Activated CD4-positive, alpha-beta T cell treated with anti-CD3 and anti-CD28 coated beads, Interleukin-2, amount 10 ng/mL, durations not matched to agents 7 days and 5 days (primary cell): ENCODE measurements at regions not wholly inside any gene's neighbourhood (a gene's known extent, or its start where the extent isn't known, plus 50 kb on each side); places are given as distances from the start of the nearest gene placed in this dataset.

ENCODE experiments used
- CTCF ChIA-PET: fragments of 350-600 bp; sonication (Branson Sonifier 250); formaldehyde crosslinking; loops from one replicate; lab custom pipeline; 2021; ENCODE audit warnings: antibody characterized with exemption; lab: Charles Lee
- POLR2A ChIA-PET: fragments of 350-600 bp; sonication (Branson Sonifier 250); formaldehyde crosslinking; loops from one replicate; lab custom pipeline; 2021; ENCODE audit warnings: antibody characterized with exemption; lab: Charles Lee
- DNase-seq: peaks from one replicate; pipeline ENCODE4 v3.0.0-alpha.2; 2020
- H3K27ac Mint-ChIP-seq: one replicate; pipeline ENCODE4 v1.8.0; 2021; ENCODE audit warnings: mild to moderate bottlenecking, moderate library complexity, mixed read lengths
- H3K27me3 Mint-ChIP-seq: one replicate; pipeline ENCODE4 v1.8.0; 2021; ENCODE audit warnings: mixed read lengths
- H3K36me3 Mint-ChIP-seq: one replicate; pipeline ENCODE4 v1.8.0; 2021; ENCODE audit warnings: low read depth, mixed read lengths
- H3K4me1 Mint-ChIP-seq: one replicate; pipeline ENCODE4 v1.8.0; 2021; ENCODE audit warnings: mixed read lengths
- H3K4me3 Mint-ChIP-seq: one replicate; pipeline ENCODE4 v1.8.0; 2021; ENCODE audit warnings: mild to moderate bottlenecking, moderate library complexity, mixed read lengths
- H3K9me3 Mint-ChIP-seq: one replicate; pipeline ENCODE4 v1.8.0; 2021; ENCODE audit warnings: mixed read lengths

DNA sequence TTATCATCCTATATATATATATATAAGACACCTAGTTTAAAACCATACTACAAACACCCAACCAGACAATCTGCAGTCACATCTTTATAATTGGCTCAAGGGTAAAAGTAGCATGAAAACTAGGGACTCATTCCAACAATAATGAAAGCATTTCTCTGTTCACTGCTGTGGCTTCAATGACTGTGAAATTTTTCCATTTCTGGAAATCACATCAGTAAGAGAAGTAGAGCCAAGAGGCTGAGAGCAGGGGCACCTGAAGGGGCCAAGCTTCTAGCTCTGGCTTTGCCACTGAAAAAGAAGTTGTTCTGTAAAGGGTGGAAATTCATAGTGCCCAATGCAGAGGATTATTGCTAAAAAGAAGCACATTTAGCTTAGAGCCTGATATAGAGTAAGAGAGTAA, 158.6 kb upstream of the GLI3 start:
- no peak overlapping the region for H3K4me3 Mint-ChIP-seq
- no peaks in the 10 kb centered on the region for H3K36me3 Mint-ChIP-seq
- DNase-seq, result no peak
- peaks cover 2% of the 10 kb centered on the region for H3K27me3 Mint-ChIP-seq
- H3K4me1 Mint-ChIP-seq, result no peaks in the 10 kb centered on the region
- CTCF ChIA-PET, result no interaction called here
- POLR2A ChIA-PET, result no interaction called here
- no peak overlapping the region for H3K27ac Mint-ChIP-seq
- no peaks in the 10 kb centered on the region for H3K9me3 Mint-ChIP-seq

DNA sequence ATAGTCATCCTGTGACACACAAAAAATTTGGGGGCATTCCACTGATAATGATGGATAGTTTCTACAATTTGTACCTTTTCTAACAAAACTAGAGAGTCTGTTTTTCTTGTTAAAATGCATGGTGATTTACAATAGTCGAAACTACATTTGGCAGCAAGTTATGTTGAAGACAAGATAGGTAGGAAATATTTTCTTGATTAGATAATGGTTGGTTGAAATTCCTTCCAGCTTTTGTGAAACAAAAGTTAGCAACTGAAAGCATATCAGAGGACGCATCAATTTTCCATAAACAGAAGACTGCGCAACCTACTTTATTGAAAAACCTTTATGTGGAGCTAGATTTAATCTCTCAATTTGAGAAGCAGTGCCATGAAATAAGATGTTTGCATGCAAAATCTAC, 155.8 kb upstream of the GLI3 start:
- H3K27me3 Mint-ChIP-seq, result peaks cover 2% of the 10 kb centered on the region
- CTCF ChIA-PET, result no interaction called here

DNA sequence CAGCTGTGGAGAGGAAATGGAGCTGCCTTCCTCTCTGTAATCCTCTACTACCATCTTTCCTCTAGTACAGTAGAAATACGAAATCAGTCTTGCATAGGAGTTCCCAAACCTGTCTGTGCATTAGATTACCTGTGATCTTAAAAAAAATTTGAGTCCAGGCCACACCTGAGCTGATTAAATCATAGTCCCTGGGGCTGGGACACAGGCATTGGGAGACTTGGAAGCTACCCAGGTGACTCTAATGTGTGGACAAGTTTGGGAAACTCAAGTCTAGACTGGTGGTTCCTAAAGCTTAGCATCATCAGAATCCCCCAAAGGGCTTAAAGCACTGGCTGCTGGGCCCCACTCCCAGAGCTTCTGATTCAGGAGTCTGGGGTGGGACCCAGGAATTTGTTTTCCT, 152.7 kb upstream of the GLI3 start:
- no peak for DNase-seq
- no peaks in the 10 kb centered on the region for H3K36me3 Mint-ChIP-seq
- H3K4me1 Mint-ChIP-seq, result no peaks in the 10 kb centered on the region
- no peak overlapping the region for H3K27ac Mint-ChIP-seq
- POLR2A ChIA-PET, result no interaction called here
- no peaks in the 10 kb centered on the region for H3K9me3 Mint-ChIP-seq
- no peak overlapping the region for H3K4me3 Mint-ChIP-seq
- H3K27me3 Mint-ChIP-seq, result no peaks in the 10 kb centered on the region
- CTCF ChIA-PET, result interaction anchor here (0.5 kb wide), 1 partner anchor 383 kb away, joined by 3 read pairs; no protein-coding TSS in a partner anchor

More for the DNA sequence above, 155.8 kb upstream of the GLI3 start:
- Mint-ChIP-seq H3K9me3 (no peaks in the 10 kb centered on the region), H3K4me1 (no peaks in the 10 kb centered on the region), H3K36me3 (no peaks in the 10 kb centered on the region), H3K27ac (no peak overlapping the region), H3K4me3 (no peak overlapping the region)
- POLR2A ChIA-PET, result no interaction called here
- DNase-seq, result no peak

DNA sequence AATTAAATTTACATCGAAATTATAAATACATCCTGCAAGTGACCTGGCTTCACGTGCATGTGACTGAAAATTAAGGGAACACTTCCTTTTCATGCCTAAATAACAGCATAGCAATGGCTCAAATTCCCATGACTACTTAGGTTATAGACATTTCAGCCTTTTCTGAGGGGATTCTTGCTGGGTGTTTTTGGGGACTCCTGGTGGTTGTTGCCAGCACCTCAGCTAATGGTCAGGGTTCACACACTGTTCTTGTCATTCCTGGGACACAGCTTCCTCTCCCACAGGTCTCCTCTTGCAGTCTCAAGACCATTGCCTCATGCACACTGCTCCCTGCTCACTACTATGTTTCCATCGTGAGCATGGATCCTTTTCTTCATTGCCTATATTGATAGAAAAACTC, 148.9 kb upstream of the GLI3 start:
- Mint-ChIP-seq H3K4me3 (no peak overlapping the region), H3K27ac (no peak overlapping the region), H3K27me3 (no peaks in the 10 kb centered on the region), H3K36me3 (no peaks in the 10 kb centered on the region), H3K4me1 (no peaks in the 10 kb centered on the region), H3K9me3 (no peaks in the 10 kb centered on the region)
- CTCF ChIA-PET, result no interaction called here
- DNase-seq, result no peak
- POLR2A ChIA-PET, result no interaction called here

DNA sequence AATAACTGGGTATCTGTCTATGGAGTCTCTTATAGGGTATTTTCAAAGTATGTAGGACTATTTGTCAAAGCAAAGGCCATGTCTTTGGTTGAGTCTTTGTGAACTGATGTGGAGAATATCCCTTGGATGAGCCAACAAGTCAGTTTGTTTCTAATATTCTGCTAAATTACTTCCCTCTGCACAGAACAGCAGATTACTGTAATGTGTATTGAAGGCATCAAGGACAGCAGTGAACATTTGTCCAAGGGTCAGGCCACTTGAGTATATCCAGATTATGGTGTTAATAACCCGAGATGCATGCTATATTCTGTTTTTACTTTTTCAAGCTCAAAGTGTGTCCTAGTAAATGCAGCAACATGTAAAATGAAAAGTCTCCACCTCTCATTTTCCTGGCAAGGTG, 144.2 kb upstream of the GLI3 start:
- Mint-ChIP-seq H3K9me3 (no peaks in the 10 kb centered on the region), H3K4me1 (no peaks in the 10 kb centered on the region), H3K4me3 (no peak overlapping the region), H3K27me3 (peaks cover 3% of the 10 kb centered on the region), H3K36me3 (no peaks in the 10 kb centered on the region), H3K27ac (no peak overlapping the region)
- no peak for DNase-seq
- ChIA-PET CTCF (no interaction called here), POLR2A (no interaction called here)

DNA sequence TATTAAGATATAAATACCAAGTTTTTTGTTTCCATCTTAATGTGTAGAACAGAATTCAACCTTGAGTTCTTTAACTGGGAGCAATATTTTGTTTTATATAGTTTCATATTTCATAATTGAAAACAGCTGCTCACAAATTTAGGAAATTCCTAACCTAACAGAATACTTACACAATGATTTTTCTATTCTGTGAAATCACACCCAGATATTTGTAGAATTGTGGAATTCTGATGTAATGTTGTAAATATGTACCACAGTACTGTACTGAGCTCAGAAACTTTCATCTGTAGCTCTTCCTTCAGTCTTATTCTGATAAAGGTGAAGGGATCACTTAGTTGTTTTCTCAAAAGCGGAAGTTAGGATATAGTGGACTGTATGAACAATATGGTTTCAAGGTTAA, 143.4 kb upstream of the GLI3 start:
- no peak overlapping the region for H3K4me3 Mint-ChIP-seq
- H3K27me3 Mint-ChIP-seq, result peaks cover 3% of the 10 kb centered on the region
- H3K9me3 Mint-ChIP-seq, result no peaks in the 10 kb centered on the region
- no peak for DNase-seq
- POLR2A ChIA-PET, result no interaction called here
- CTCF ChIA-PET, result no interaction called here
- H3K36me3 Mint-ChIP-seq, result no peaks in the 10 kb centered on the region
- H3K4me1 Mint-ChIP-seq, result no peaks in the 10 kb centered on the region
- no peak overlapping the region for H3K27ac Mint-ChIP-seq

DNA sequence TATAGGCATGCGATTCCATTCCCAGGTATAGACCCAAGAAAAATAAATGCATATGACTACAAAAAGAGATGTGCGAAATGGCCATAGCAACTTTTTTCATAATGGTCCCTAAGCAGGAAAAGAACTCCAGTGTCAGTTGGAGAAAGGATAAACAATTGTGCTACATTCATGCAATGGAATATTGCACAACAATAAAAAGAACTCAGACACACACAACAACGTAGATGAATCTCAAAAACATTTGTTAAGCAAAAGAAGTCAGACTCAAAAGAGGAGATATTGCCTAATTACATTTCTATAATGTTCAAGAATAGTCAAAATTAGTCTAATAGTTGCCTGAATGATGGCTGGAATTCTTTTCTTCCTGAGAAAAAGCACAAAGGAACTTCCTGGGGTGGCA, 141.1 kb upstream of the GLI3 start:
- no peak overlapping the region for H3K27ac Mint-ChIP-seq
- no peaks in the 10 kb centered on the region for H3K4me1 Mint-ChIP-seq
- POLR2A ChIA-PET, result no interaction called here
- no peaks in the 10 kb centered on the region for H3K9me3 Mint-ChIP-seq
- peaks cover 3% of the 10 kb centered on the region for H3K27me3 Mint-ChIP-seq
- no peak for DNase-seq
- no peak overlapping the region for H3K4me3 Mint-ChIP-seq
- no peaks in the 10 kb centered on the region for H3K36me3 Mint-ChIP-seq
- CTCF ChIA-PET, result no interaction called here

DNA sequence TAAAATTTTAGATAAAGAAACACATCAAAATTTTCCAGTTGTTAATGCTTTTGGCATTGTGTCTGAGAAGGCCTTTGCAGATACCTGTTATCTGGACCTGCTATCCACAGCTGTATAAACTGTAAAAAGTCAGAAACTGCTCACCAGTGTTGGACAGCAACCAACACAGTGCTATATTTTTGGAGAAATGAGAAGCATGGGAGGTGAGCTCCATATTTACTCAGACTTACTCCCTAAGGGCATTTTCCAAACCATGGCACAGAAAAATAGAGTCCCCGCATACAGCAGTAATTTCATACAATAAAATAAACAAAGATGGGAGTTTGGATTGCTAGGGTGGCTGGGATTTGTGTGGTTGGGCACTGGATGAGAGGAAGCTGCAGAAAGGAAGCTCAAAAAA, 136.3 kb upstream of the GLI3 start:
- Mint-ChIP-seq H3K9me3 (no peaks in the 10 kb centered on the region), H3K36me3 (no peaks in the 10 kb centered on the region), H3K27ac (no peak overlapping the region), H3K4me1 (no peaks in the 10 kb centered on the region), H3K4me3 (no peak overlapping the region), H3K27me3 (no peaks in the 10 kb centered on the region)
- ChIA-PET POLR2A (no interaction called here), CTCF (no interaction called here)
- no peak for DNase-seq

DNA sequence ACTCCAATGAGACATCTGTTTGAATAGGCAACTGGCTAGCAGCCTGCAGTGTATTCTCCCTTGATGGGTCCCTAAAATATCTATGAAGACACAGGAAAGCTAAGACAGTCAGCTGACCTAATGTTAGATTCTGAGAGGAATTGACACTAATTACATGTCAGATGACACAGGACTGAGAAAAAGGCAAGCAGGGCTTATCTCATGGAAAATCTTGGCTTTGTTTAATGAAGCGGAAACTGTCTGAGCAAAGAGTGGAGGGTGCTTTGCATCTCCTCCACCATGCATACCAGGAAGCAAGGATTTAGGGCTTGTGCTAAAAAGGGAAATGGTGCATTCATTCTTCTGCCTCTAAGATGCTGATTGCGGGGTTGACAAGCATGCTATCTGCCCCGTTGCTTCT, 135.5 kb upstream of the GLI3 start:
- no peak overlapping the region for H3K4me3 Mint-ChIP-seq
- no peaks in the 10 kb centered on the region for H3K4me1 Mint-ChIP-seq
- H3K27ac Mint-ChIP-seq, result no peak overlapping the region
- H3K36me3 Mint-ChIP-seq, result no peaks in the 10 kb centered on the region
- DNase-seq, result no peak
- ChIA-PET POLR2A (no interaction called here), CTCF (no interaction called here)
- H3K9me3 Mint-ChIP-seq, result peaks cover 3% of the 10 kb centered on the region
- H3K27me3 Mint-ChIP-seq, result no peaks in the 10 kb centered on the region

DNA sequence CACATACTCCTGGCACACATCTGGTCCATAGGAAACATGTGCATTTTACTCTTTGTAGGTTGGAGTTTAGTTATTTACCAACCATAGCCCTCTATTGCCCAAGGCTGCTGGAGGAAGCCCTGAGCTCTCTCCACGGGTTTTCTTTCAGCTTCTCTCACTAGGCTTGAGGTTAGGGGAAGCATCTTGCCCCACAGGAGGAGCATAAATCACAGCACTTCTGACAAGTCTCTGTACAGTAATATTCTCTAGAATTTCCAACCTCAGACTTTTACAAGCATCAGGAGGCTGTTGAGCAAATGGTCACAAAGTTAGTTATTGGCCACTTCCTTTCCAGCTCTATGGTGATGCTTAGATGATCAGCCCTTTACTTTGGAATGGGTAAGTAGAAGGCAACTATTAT, 122.9 kb upstream of the GLI3 start:
- Mint-ChIP-seq H3K27ac (no peak overlapping the region), H3K27me3 (no peaks in the 10 kb centered on the region), H3K9me3 (peaks cover 12% of the 10 kb centered on the region), H3K36me3 (no peaks in the 10 kb centered on the region), H3K4me3 (no peak overlapping the region), H3K4me1 (no peaks in the 10 kb centered on the region)
- ChIA-PET POLR2A (no interaction called here), CTCF (no interaction called here)
- no peak for DNase-seq

DNA sequence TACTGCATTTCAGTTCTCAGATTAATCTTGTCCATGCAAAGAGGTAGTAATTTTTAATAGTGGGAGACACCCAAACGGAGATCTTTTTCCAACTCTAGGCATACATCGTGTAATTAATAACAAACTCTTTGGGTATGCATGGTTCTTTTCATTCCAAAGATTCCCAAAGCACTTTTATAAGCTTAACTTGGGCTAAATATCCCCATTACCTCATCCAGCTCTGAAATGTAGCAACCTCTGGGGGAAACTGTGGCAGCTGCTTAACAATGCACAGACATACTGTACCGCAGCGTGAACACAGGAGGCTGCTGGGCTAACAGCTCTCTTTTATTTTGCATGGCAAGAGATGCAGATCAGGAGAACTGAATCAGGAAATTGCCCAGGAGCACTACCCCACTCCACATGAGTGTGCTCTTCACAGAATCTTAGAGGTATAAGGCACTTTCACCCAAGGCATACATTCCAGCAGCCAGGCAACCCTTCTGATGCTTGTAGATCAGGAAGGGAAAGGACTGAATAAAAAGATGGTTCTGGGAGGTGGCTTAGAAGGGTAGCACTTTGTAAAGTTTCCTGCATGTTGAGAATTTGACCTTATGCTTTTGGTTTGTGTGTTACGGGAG, 114.4 kb upstream of the GLI3 start:
- no peak overlapping the region for H3K4me3 Mint-ChIP-seq
- H3K27ac Mint-ChIP-seq, result no peak overlapping the region
- H3K36me3 Mint-ChIP-seq, result no peaks in the 10 kb centered on the region
- ChIA-PET CTCF (no interaction called here), POLR2A (no interaction called here)
- H3K27me3 Mint-ChIP-seq, result no peaks in the 10 kb centered on the region
- DNase-seq, result no peak
- no peaks in the 10 kb centered on the region for H3K9me3 Mint-ChIP-seq
- H3K4me1 Mint-ChIP-seq, result no peaks in the 10 kb centered on the region

DNA sequence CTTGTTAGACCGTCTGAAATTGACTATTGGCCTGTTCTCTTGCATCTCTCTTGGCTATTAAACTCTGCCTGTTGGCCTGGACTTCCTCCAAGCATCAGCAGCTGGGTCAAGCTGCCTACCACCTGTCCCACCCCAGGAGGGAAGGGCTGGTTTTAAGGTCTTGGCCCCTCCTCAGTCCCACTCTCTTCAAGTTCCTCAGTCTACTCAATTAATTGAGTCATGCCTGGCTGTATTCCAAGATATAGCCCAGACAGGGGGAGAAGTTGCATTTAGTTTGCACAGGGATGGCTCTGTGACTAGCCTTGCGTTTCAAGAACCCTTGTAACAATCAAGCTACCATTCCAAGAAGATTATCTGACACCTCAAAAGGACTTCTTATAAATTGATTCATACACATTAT, 113.8 kb upstream of the GLI3 start:
- H3K36me3 Mint-ChIP-seq, result no peaks in the 10 kb centered on the region
- H3K4me1 Mint-ChIP-seq, result no peaks in the 10 kb centered on the region
- POLR2A ChIA-PET, result no interaction called here
- H3K27me3 Mint-ChIP-seq, result no peaks in the 10 kb centered on the region
- no peak for DNase-seq
- H3K27ac Mint-ChIP-seq, result no peak overlapping the region
- no peaks in the 10 kb centered on the region for H3K9me3 Mint-ChIP-seq
- H3K4me3 Mint-ChIP-seq, result no peak overlapping the region
- CTCF ChIA-PET, result no interaction called here

DNA sequence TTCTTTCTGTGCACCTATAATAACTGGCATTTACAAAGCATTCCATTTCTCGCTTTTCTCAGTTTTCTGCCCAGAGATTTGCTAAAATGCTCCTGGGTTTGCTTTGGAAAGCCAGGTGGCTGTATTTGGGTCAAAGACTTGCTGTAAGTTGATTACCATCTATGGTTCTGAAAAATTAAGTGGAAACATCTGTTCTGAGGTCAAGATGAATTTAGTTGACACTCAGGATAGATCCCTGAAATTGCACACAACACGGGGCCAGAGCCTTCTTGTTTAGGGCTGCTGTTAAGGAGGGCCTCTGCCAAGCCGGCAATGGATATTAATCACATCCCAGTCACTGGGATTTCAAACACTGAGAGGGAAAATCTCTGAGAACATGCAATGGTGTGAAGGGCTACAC, 111.6 kb upstream of the GLI3 start:
- Mint-ChIP-seq H3K27me3 (no peaks in the 10 kb centered on the region), H3K9me3 (no peaks in the 10 kb centered on the region), H3K4me3 (no peak overlapping the region), H3K4me1 (no peaks in the 10 kb centered on the region), H3K36me3 (no peaks in the 10 kb centered on the region), H3K27ac (no peak overlapping the region)
- no peak for DNase-seq
- POLR2A ChIA-PET, result no interaction called here
- CTCF ChIA-PET, result no interaction called here

DNA sequence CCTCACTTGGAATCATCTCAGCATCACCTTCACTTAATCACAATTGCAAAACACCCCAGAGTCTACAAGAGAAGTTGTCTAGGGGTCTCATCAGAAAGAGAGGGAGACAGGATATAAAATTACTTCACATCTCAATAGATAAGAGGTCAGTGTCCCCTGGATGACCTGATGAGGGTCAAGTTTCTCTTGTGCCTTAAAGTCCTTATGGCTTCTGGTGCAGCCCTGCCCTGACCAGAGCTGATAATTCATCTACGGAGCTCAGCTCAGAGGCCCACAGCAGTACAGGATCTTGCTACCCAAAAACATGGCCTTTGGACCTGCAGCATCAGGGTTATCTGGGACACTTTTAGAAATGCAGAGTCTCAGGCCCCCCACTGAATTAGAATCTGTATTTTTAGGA, 111.1 kb upstream of the GLI3 start:
- no peak overlapping the region for H3K4me3 Mint-ChIP-seq
- H3K4me1 Mint-ChIP-seq, result no peaks in the 10 kb centered on the region
- POLR2A ChIA-PET, result no interaction called here
- H3K9me3 Mint-ChIP-seq, result no peaks in the 10 kb centered on the region
- H3K27me3 Mint-ChIP-seq, result no peaks in the 10 kb centered on the region
- CTCF ChIA-PET, result no interaction called here
- no peak for DNase-seq
- H3K27ac Mint-ChIP-seq, result no peak overlapping the region
- H3K36me3 Mint-ChIP-seq, result no peaks in the 10 kb centered on the region
